K562 (cell line): ENCODE measurements at regions not wholly inside any gene's neighbourhood (a gene's known extent, or its start where the extent isn't known, plus 50 kb on each side); places are given as distances from the start of the nearest gene placed in this dataset.

Source experiments
- ATAC-seq: fragments of 200-7000 bp; cut with Tn5 transposase; 3 replicates; pipeline ENCODE4 v1.9.1; 2020; ENCODE audit warnings: moderate library complexity
- BruUV-seq: library from RNA; stranded (reverse); fragments of 400-500 nt; replicated peaks from 2 replicates; lab custom pipeline; 2021; lab: Mats Ljungman, UMichigan
- CTCF ChIA-PET: fragments of 300-600 bp; formaldehyde crosslinking; extraction: SDS; loops from one replicate; lab custom pipeline; 2021; ENCODE audit warnings: low intra/inter-chr PET ratio; lab: Yijun Ruan, JAX
- POLR2A ChIA-PET: fragments of 300-600, 350-650 bp; sonication (Branson Sonifier 250); formaldehyde crosslinking; extraction: SDS; loops from one replicate; lab custom pipeline; 2021; ENCODE audit warnings: antibody characterized with exemption, inconsistent platforms; lab: Yijun Ruan, JAX
- DNase-seq, 4 experiments: peaks; one replicate each; pipeline versions ENCODE4 v3.0.0 to v3.0.0-alpha.2; 2011 to 2018; ENCODE audit warnings: low spot score in 3 of 4, mixed read lengths in 3 of 4; ENCODE audit errors: extremely low read depth in 1 of 4
- FAIRE-seq: peaks from 2 replicates; lab custom pipeline; 2011; peaks lifted over from hg19 to GRCh38; lab: Jason Lieb, UNC
- H2AFZ ChIP-seq: 2 replicates; pipeline ENCODE4 v1.6.0; 2011; ENCODE audit warnings: low read depth, low read length, control low read depth, inconsistent platforms
- H3K27ac ChIP-seq: fragments of 200-600 bp; 3 replicates; pipeline ENCODE4 v1.8.0; 2011; ENCODE audit warnings: low read depth, mild to moderate bottlenecking, control low read depth, inconsistent platforms, low read length, moderate library complexity, mixed read lengths; ENCODE audit errors: extremely low read depth
- H3K27me3 ChIP-seq, 2 experiments: fragments of 300-600 bp in 1 of 2; 2 replicates in 1 of 2; 3 replicates in 1 of 2; pipeline versions ENCODE4 v1.6.0 to v1.8.0; 2011; ENCODE audit warnings: inconsistent platforms in 2 of 2, low read length in 2 of 2, mild to moderate bottlenecking in 1 of 2, mixed read lengths in 1 of 2, moderate library complexity in 1 of 2; ENCODE audit not compliant: control insufficient read depth in 2 of 2, insufficient read depth in 2 of 2
- H3K36me3 ChIP-seq: fragments of 300-600 bp; 3 replicates; pipeline ENCODE4 v1.8.0; 2011; ENCODE audit warnings: mild to moderate bottlenecking, low read length, inconsistent platforms; ENCODE audit not compliant: control insufficient read depth, insufficient read depth
- H3K4me1 ChIP-seq, 2 experiments: fragments of 200-600 bp in 1 of 2; replicated peaks in 1 of 2; 2 replicates in 1 of 2; 3 replicates in 1 of 2; pipeline versions ENCODE4 v1.5.1 to v1.8.0; 2011; ENCODE audit warnings: inconsistent platforms in 2 of 2, low read length in 2 of 2, mild to moderate bottlenecking in 1 of 2, mixed read lengths in 1 of 2, moderate library complexity in 1 of 2; ENCODE audit not compliant: control insufficient read depth in 2 of 2, insufficient read depth in 2 of 2
- H3K4me2 ChIP-seq: 2 replicates; pipeline ENCODE4 v1.6.1; 2011; ENCODE audit warnings: low read length, control low read depth, inconsistent platforms, mixed read lengths; ENCODE audit not compliant: insufficient read depth
- H3K4me3 ChIP-seq: fragments of 200-600 bp; sonication (generic), shearing (Covaris generic); 2 replicates; pipeline ENCODE4 v1.5.1; 2016; ENCODE audit warnings: control low read depth, inconsistent platforms
- H3K79me2 ChIP-seq: fragments of 200-600 bp; 3 replicates; pipeline ENCODE4 v1.8.0; 2011; ENCODE audit warnings: low read length, inconsistent platforms; ENCODE audit not compliant: control insufficient read depth, insufficient read depth
- H3K9ac ChIP-seq, 2 experiments: 2 replicates each; pipeline versions ENCODE4 v1.6.0 to v1.6.1; 2011; ENCODE audit warnings: low read depth in 2 of 2, low read length in 2 of 2, control low read depth in 1 of 2, inconsistent platforms in 1 of 2, mild to moderate bottlenecking in 1 of 2, mixed read lengths in 1 of 2; ENCODE audit not compliant: insufficient read depth in 1 of 2
- H3K9me1 ChIP-seq: one replicate; pipeline ENCODE4 v1.6.0; 2011; ENCODE audit warnings: inconsistent platforms, mild to moderate bottlenecking, low read length, moderate library complexity; ENCODE audit not compliant: control insufficient read depth, insufficient read depth
- H3K9me3 ChIP-seq: replicated peaks from 2 replicates; pipeline ENCODE4 v1.5.1; 2011; ENCODE audit warnings: low read depth, low read length, inconsistent platforms; ENCODE audit not compliant: control insufficient read depth, insufficient read depth
- H4K20me1 ChIP-seq: replicated peaks from 2 replicates; pipeline ENCODE4 v1.6.1; 2011; ENCODE audit warnings: low read length, inconsistent platforms, mixed read lengths; ENCODE audit not compliant: control insufficient read depth, insufficient read depth
- CXXC5 ChIP-seq: fragments of 250-450 bp; sonication (Bioruptor Pico); IDR thresholded peaks from 2 replicates; pipeline ENCODE4 v1.8.0; 2022; ENCODE audit warnings: inconsistent platforms, mild to moderate bottlenecking, moderate library complexity
- ELF4 ChIP-seq: fragments of 450-650 bp; formaldehyde crosslinking; IDR thresholded peaks from 2 replicates; pipeline ENCODE4 v1.4.0; 2022; ENCODE audit warnings: missing genetic modification characterization
- GTF2A2 ChIP-seq: IDR thresholded peaks from 2 replicates; pipeline ENCODE4 v1.6.1; 2016; ENCODE audit warnings: mild to moderate bottlenecking, missing genetic modification characterization, missing compliant biosample characterization
- MGA ChIP-seq: fragments of 450-650 bp; IDR thresholded peaks from 2 replicates; pipeline ENCODE4 v1.6.1; 2016; ENCODE audit warnings: mild to moderate bottlenecking, moderate library complexity
- WGBS: fragments of 100-300 bp; shearing (Covaris generic); methylation state at CpG from one replicate; pipeline ENCODE4 v1.1.6; 2016; ENCODE audit warnings: low coverage, mixed read lengths; ENCODE audit not compliant: insufficient coverage; ENCODE audit errors: missing lambda C conversion rate; 5-methylcytosine and 5-hydroxymethylcytosine counted together
- in situ Hi-C: fragments of 300-500 bp; cut with MboI; formaldehyde crosslinking; loops from 4 replicates; pipeline ENCODE4 v1.15.0; 2018; ENCODE audit warnings: inconsistent platforms, mixed read lengths
- intact Hi-C: fragments of 100-400 bp; cut with micrococcal nuclease; formaldehyde crosslinking; loops from 2 replicates; pipeline ENCODE4 v1.14.2; 2022

- POLR2A ChIA-PET = interaction anchor here (0.9 kb wide), 1 partner anchor 10 kb away, joined by 3 read pairs; no protein-coding TSS in a partner anchor
Observed at GRCh38 chr5:38736089-38736488, 109.7 kb upstream of the OSMR start.

DNA sequence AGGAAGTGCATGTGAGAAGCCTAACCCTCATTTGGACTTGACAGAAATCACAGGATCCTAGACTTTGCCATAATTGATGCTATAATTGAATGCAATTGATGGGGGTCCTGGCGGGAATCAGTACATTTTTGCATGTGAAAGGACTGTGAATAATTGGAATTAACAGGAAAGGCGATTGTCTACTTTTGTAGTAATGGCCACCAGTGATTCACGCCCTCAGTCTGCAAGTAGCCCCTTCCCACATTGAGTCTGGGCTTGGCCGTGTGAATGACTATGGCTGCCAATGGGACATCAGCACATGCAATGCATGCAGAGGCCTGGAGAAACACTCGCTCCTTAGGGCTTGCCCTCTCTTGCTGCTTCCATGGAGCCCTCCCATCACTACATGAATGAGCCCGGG lies 107.8 kb upstream of the OSMR start:
- no peak overlapping the region for H2AFZ ChIP-seq
- no peak for TF ChIP-seq MGA
- no peak for TF ChIP-seq CXXC5 (CRISPR knock-in tag)

More at GRCh38 chr5:38736089-38736488, 109.7 kb upstream of the OSMR start:
- Histone ChIP-seq H4K20me1 (no peaks in the 10 kb centered on the region), H2AFZ (no peak overlapping the region), H3K4me2 (no peak overlapping the region), H3K4me3 (no peak overlapping the region), H3K9me3 (no peaks in the 10 kb centered on the region), H3K36me3 (no peaks in the 10 kb centered on the region), H3K79me2 (no peaks in the 10 kb centered on the region), H3K9ac (no peak overlapping the region), H3K27me3 (no peaks in the 10 kb centered on the region), H3K27ac (no peak overlapping the region), H3K4me1 (no peaks in the 10 kb centered on the region; a peak in 1 of 5 replicates), H3K9me1 (no peaks in the 10 kb centered on the region)
- FAIRE-seq = no peak
- no TSS peak for BruUV-seq
- TF ChIP-seq GTF2A2 (tag) (no peak), ELF4 (CRISPR knock-in tag) (no peak)
- CTCF ChIA-PET = no interaction called here
- no peak for ATAC-seq
- intact Hi-C loops = loop anchor here (5.0 kb wide), 1 partner anchor 71 kb away; no protein-coding TSS in a partner anchor
- no peak for DNase-seq
- in situ Hi-C loops = no loop called here
- 0% methylated on average over 2 of the region's 2 CpGs for WGBS

More for the DNA sequence above, 107.8 kb upstream of the OSMR start:
- Histone ChIP-seq H3K9ac (no peak overlapping the region), H3K4me2 (no peak overlapping the region), H3K4me3 (no peak overlapping the region), H3K9me1 (no peaks in the 10 kb centered on the region), H3K79me2 (no peaks in the 10 kb centered on the region), H3K4me1 (no peaks in the 10 kb centered on the region; a peak in 1 of 5 replicates), H3K27ac (no peak overlapping the region), H4K20me1 (no peaks in the 10 kb centered on the region), H3K36me3 (no peaks in the 10 kb centered on the region), H3K27me3 (no peaks in the 10 kb centered on the region), H3K9me3 (no peaks in the 10 kb centered on the region)
- FAIRE-seq (no peak), DNase-seq (no peak), ATAC-seq (no peak)
- in situ Hi-C loops = no loop called here
- POLR2A ChIA-PET = no interaction called here
- intact Hi-C loops = loop anchor here (5.0 kb wide), 1 partner anchor 69 kb away; no protein-coding TSS in a partner anchor
- no TSS peak for BruUV-seq
- CTCF ChIA-PET = interaction anchor here (0.6 kb wide), 1 partner anchor 242 kb away, joined by 3 read pairs; no protein-coding TSS in a partner anchor
- 6% methylated on average over 6 of the region's 6 CpGs for WGBS
